HG02884 (cell line): ENCODE measurements at regions not wholly inside any gene's neighbourhood (a gene's known extent, or its start where the extent isn't known, plus 50 kb on each side); places are given as distances from the start of the nearest gene placed in this dataset.

Source experiments
- ATAC-seq: cut with Tn5 transposase; IDR thresholded peaks from one replicate; pipeline ENCODE4 v1.9.1; 2021; ENCODE audit warnings: mild to moderate bottlenecking, moderate library complexity; ENCODE audit not compliant: unreplicated experiment

DNA sequence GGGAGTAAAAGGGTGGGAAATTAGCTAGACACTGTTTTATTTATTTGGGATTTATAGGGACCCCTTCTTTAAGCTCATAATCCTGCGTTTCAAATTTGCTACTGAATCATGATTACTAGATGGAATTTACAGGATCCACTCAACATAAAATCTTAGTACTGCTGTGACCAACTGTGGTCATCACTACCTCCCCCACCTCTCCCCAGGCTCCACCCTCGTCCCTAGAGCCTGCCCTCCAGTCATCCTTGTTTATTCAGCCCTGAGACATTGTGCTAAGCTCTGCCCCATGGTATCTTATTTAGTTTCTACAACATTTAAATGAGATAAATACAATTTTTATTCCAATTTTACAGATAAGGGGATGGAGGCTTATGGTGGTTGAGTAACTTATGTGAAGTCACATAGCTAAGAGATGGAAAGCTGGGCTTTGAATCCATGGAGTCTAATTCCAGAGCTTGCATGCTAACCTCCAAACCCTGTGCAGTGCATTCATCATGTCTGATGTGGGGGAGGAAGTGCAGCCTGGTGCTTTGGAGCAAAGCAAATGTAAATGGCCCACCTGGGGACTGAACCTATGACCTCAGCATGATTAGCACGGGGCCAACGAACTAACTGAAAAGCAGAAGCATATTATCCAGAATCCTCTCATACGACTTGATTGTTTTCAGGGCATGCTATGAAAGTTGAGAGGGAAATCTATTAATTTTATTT lies 502.4 kb downstream of the TMEM182 start:
- no peak for ATAC-seq

DNA sequence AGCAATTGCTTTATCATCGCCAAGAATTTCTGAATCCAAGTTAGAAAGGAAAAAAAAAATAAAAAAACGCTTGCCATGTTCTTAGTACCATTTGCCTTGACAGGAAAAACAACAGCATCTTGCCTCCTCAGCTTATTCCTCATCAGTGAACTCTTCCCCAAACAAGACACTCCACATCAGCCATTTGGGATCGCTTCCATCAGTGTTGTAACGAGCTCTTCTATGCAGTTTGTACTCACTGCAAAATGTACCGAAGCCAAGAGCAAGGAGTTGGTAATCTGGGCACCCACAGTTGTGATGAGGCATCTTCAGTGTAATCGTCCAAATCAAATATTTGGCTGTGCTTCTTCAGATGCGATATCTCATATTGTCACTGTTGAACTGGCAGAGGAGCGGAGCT lies 503.7 kb downstream of the TMEM182 start:
- ATAC-seq: no peak

DNA sequence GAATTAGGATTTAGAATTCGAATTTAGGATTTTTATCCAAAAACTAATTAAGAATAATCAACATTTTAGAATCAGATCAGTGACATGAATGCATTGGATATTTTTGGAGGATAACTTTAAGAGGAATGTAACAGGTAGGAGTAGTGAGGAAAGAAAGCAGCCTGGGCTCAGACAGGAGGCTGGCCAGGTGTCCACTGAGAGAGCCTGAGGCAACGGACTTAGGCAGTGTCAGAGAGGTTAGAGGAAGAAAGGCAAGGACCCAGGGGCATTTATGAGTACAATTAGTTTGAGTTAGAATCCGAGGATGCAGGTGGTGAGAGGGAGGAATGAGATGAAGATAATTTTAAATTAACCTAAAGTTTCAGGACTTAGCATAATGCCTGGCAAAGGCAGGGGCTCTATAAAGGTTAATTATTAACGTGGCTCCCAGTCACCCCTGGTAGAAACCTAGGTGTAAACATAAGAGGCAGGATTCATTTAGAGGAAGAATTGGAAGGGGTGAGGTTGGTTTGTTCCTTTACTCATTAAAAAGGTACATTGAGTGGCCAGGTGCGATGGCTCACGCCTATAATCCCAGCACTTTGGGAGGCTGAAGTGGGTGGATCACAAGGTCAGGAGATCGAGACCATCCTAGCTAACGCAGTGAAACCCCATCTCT lies 507.1 kb downstream of the TMEM182 start:
- no peak for ATAC-seq

GRCh38 chr2:103276869-103277268 lies 515.0 kb downstream of the TMEM182 start:
- no peak for ATAC-seq

DNA sequence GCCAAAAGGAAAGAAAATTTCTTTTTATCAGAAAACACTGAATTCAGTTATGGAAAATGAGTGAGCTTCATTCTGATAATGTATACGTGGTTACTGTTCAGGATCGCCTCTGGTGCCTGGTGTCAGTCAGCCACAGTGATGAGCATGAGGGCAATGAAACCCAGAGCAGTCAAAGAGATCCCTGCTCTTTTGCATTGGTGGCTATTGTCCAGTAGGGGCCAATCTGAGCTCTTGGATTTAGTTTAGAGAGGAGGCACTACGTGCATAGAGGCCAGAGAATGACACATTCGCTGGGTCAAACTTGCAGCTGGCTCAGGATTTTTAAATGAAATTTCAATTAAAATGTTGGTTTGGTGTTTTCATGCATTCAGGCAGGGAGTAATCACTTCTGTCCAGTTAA lies 522.9 kb downstream of the TMEM182 start:
- no peak for ATAC-seq

DNA sequence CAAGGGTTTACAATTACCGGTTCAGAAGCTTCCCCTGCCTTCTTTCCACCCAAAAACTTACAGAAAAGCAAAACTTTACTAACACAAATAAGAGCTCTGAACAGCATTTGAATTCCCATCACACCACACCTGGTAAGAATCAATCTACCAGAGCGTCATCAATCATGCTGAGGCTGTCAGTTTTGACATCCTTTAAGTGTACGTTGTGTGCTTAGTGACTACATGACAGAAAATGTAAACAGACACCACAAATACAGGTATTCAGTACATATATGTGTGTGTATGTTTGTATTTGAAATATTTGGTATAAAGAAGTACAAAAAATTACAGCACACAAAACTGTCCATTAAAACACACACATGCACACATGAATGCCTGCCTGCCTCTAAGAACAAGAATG lies 523.5 kb downstream of the TMEM182 start:
- no peak for ATAC-seq

- ATAC-seq: no peak
Measured at GRCh38 chr2:103287746-103288145, 525.9 kb downstream of the TMEM182 start.

DNA sequence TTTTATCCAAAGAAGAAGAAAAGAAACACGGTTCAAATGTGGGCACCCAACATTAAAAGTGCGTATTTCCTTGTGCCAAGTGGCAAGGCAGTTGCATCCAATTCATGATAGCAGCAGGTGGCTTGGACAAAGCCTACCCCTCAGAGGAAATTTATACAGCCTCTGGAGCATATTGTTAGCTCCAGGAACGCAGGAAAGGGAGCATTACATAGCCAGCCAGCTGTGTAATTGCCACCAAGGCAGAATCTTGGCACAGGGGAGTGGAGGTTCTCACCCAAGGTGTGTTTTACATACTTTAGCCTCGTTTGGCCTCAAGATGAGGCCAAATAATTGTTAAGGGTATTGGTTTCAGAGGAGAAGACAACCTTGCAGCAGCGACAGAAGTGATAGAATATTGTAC lies 526.9 kb downstream of the TMEM182 start:
- ATAC-seq: no peak

- ATAC-seq: no peak
Measured at GRCh38 chr2:103289105-103289725, 527.4 kb downstream of the TMEM182 start.

GRCh38 chr2:103292573-103292972 lies 530.7 kb downstream of the TMEM182 start:
- no peak for ATAC-seq

- no peak for ATAC-seq
Measured at GRCh38 chr2:103293067-103293741, 531.4 kb downstream of the TMEM182 start.

GRCh38 chr2:103293742-103294077 lies 531.9 kb downstream of the TMEM182 start:
- no peak for ATAC-seq

- ATAC-seq: no peak
Measured at GRCh38 chr2:103294420-103294819, 532.6 kb downstream of the TMEM182 start.

DNA sequence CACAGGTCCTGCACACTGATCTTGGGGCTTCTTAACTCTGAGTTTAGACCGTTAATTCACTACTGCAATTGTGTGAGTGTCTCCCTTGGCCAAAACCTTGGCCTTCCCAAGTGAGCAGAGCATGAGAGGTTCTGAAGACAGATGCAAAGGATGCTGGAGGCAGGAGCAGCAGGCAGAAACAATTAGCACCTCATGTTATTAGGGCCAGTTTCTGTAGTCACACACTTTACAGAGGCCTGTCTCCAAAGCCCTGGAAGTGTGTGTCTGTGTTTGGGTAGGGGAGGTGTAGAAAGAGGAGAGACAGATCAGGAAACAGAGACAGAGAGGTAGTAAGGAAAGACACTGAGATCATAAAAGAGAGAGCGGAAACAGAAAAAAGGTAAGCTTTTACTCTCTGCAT lies 533.8 kb downstream of the TMEM182 start:
- no peak for ATAC-seq

GRCh38 chr2:103324671-103325070 lies 562.8 kb downstream of the TMEM182 start:
- ATAC-seq: no peak

DNA sequence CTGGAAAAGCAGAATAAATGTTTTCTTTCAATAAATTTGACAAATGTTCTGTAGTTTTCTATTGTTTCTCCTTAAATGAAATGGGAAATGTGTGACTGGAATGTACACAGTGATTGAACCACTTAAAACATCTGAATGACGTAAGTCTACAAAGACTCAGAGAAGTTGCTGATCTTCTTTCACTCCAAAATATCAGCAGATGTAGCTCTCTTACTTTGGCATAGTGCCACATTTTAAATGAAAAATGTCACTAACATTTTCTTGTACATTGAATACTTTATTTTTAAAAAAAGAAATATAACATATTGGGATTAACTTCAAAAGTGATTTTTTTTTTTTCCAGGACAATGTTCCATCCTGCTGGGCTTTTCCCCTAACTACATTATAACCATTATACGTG lies 565.6 kb downstream of the TMEM182 start:
- ATAC-seq: no peak

DNA sequence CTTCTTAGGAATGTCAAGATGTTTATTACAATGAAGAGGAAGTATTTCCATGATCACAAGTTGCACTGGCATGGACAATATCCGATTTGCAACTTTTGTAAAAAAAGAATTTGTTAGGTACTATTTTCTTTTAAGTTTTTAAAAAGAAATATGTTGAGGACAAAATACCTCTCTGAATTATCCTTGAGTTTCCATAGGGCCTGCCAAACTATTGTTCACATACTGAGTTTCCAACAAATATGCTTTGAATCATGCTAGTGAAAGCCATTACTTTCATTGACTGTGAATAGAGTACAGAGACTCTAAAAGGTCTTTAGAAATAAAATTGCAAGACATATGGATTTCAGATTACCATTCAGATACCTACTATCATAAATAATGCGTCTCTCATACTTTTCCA lies 566.1 kb downstream of the TMEM182 start:
- ATAC-seq: no peak

DNA sequence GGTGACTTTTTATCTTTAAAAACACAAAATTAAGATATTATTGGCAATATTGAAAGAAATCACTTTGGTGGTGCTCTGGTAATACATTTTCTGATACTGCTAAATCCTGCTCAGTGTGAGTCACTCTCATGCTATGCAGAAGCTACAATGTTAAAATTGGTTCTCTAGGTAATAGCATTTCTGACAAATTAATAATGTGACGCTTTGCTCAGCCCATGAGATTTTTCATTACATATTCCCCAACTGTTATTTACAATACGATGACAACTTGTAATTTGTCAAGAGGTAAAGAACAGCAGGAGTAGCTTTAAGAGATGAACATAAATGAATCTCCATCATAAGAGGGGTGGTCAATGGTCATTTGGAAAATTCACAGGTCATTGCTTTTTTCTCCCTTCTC lies 573.6 kb downstream of the TMEM182 start:
- no peak for ATAC-seq

- no peak for ATAC-seq
Measured at GRCh38 chr2:103338819-103339218, 577.0 kb downstream of the TMEM182 start.

- ATAC-seq: no peak
Measured at GRCh38 chr2:103346780-103347179, 584.9 kb downstream of the TMEM182 start.

- ATAC-seq: no peak
Measured at GRCh38 chr2:103353774-103354173, 591.9 kb downstream of the TMEM182 start.

GRCh38 chr2:103355287-103355686 lies 593.5 kb downstream of the TMEM182 start:
- no peak for ATAC-seq
